Inferior parietal cortex (tissue), 1 donor: ENCODE measurements at regions not wholly inside any gene's neighbourhood (a gene's known extent, or its start where the extent isn't known, plus 50 kb on each side); places are given as distances from the start of the nearest gene placed in this dataset.

Experiments
- DNase-seq: peaks from one replicate; pipeline ENCODE4 v3.0.0-alpha.2; 2016; ENCODE audit errors: extremely low spot score

GRCh38 chr9:17894501-17895160 is 315.8 kb downstream of the SH3GL2 start:
- DNase-seq = no peak

- no peak for DNase-seq
These were observed 321.7 kb downstream of the SH3GL2 start for GRCh38 chr9:17900606-17901005.

- DNase-seq = no peak
These were observed 326.5 kb downstream of the SH3GL2 start for GRCh38 chr9:17905366-17905765.

- DNase-seq = no peak
These were observed 326.9 kb downstream of the SH3GL2 start for GRCh38 chr9:17905781-17906175.

- DNase-seq = no peak
These were observed 327.4 kb downstream of the SH3GL2 start for GRCh38 chr9:17906176-17906840.

GRCh38 chr9:17906841-17907778 is 328.2 kb downstream of the SH3GL2 start:
- DNase-seq = no peak

- no peak for DNase-seq
These were observed 329.1 kb downstream of the SH3GL2 start for GRCh38 chr9:17907779-17908508.

- no peak for DNase-seq
These were observed 347.4 kb downstream of the SH3GL2 start for GRCh38 chr9:17926246-17926645.

- no peak for DNase-seq
These were observed 348.8 kb downstream of the SH3GL2 start for GRCh38 chr9:17927616-17928015.

- DNase-seq = no peak
These were observed 349.4 kb downstream of the SH3GL2 start for GRCh38 chr9:17928228-17928627.

- DNase-seq = no peak
These were observed 349.9 kb downstream of the SH3GL2 start for GRCh38 chr9:17928768-17929167.

GRCh38 chr9:17929506-17929905 is 350.6 kb downstream of the SH3GL2 start:
- no peak for DNase-seq

- no peak for DNase-seq
These were observed 351.2 kb downstream of the SH3GL2 start for GRCh38 chr9:17930071-17930470.

- DNase-seq = no peak
These were observed 357.5 kb downstream of the SH3GL2 start for GRCh38 chr9:17936365-17936764.

- no peak for DNase-seq
These were observed 359.3 kb downstream of the SH3GL2 start for GRCh38 chr9:17938035-17938655.

GRCh38 chr9:17942498-17942897 is 363.6 kb downstream of the SH3GL2 start:
- no peak for DNase-seq

GRCh38 chr9:17955409-17955808 is 376.5 kb downstream of the SH3GL2 start:
- no peak for DNase-seq

GRCh38 chr9:17958363-17958762 is 379.5 kb downstream of the SH3GL2 start:
- DNase-seq = no peak

GRCh38 chr9:17962747-17963146 is 383.9 kb downstream of the SH3GL2 start:
- DNase-seq = no peak

- no peak for DNase-seq
These were observed 384.6 kb downstream of the SH3GL2 start for GRCh38 chr9:17963498-17963897.

- DNase-seq = no peak
These were observed 388.9 kb downstream of the SH3GL2 start for GRCh38 chr9:17967731-17968130.
